GM18526 (cell line): ENCODE measurements at regions not wholly inside any gene's neighbourhood (a gene's known extent, or its start where the extent isn't known, plus 50 kb on each side); places are given as distances from the start of the nearest gene placed in this dataset.

Experiments used
- POLR2A ChIP-seq: IDR thresholded peaks from 3 replicates; pipeline ENCODE4 v1.6.1; 2011; ENCODE audit not compliant: insufficient read length; ENCODE audit errors: extremely low read depth

- TF ChIP-seq POLR2A, result peak; percentile 52
Measured at GRCh38 chr3:195989921-195990840, 81.8 kb upstream of the TNK2 start.
